Small intestine (tissue), 7 donors: ENCODE measurements at regions not wholly inside any gene's neighbourhood (a gene's known extent, or its start where the extent isn't known, plus 50 kb on each side); places are given as distances from the start of the nearest gene placed in this dataset.

Experiments
- DNase-seq, 2 donors: peaks; one replicate each; pipeline versions ENCODE4 v3.0.0 to v3.0.0-alpha.2; 2013
- FAIRE-seq: peaks from 2 replicates; lab custom pipeline; 2012; peaks lifted over from hg19 to GRCh38; lab: Jason Lieb, UNC
- H3K27ac ChIP-seq, 3 donors: one replicate each; pipeline ENCODE4 v1.5.1; 2013; ENCODE audit warnings: low read length in 2 of 3, mild to moderate bottlenecking in 2 of 3, control low read depth in 1 of 3, inconsistent platforms in 1 of 3, low read depth in 1 of 3, moderate library complexity in 1 of 3
- H3K27me3 ChIP-seq, 3 donors: one replicate each; pipeline ENCODE4 v1.6.1; 2013; ENCODE audit warnings: low read length in 3 of 3, inconsistent platforms in 1 of 3; ENCODE audit not compliant: control insufficient read depth in 3 of 3, insufficient read depth in 3 of 3
- H3K36me3 ChIP-seq, 3 donors: one replicate each; pipeline ENCODE4 v1.6.1; 2013; ENCODE audit warnings: low read length in 3 of 3, inconsistent platforms in 1 of 3, low read depth in 1 of 3, mild to moderate bottlenecking in 1 of 3, moderate library complexity in 1 of 3; ENCODE audit not compliant: control insufficient read depth in 3 of 3, insufficient read depth in 2 of 3
- H3K4me1 ChIP-seq, 3 donors: one replicate each; pipeline ENCODE4 v1.6.1; 2013; ENCODE audit warnings: low read length in 2 of 3, inconsistent platforms in 1 of 3, low read depth in 1 of 3, mild to moderate bottlenecking in 1 of 3, moderate library complexity in 1 of 3; ENCODE audit not compliant: control insufficient read depth in 3 of 3, insufficient read depth in 2 of 3
- H3K4me3 ChIP-seq, 3 donors: one replicate each; pipeline ENCODE4 v1.5.1; 2013; ENCODE audit warnings: low read length in 3 of 3, control low read depth in 1 of 3, inconsistent platforms in 1 of 3, low read depth in 1 of 3, mild to moderate bottlenecking in 1 of 3, moderate library complexity in 1 of 3
- H3K9me3 ChIP-seq, 2 donors: one replicate each; pipeline ENCODE4 v1.6.1; 2013; ENCODE audit warnings: low read depth in 1 of 2, low read length in 1 of 2; ENCODE audit not compliant: control insufficient read depth in 2 of 2, insufficient read depth in 1 of 2
- WGBS, 3 donors: extraction: QIAGEN DNeasy Blood & Tissue Kit; methylation state at CpG; one replicate each; pipeline ENCODE4 v1.1.7; 2013; 5-methylcytosine and 5-hydroxymethylcytosine counted together
- donor health status: healthy with polysubstance abuse.
- donor health status: control.
- donor health status: control.
- donor health status: Bipolar disorder and iron deficiency.
- donor health status: healthy.

DNA sequence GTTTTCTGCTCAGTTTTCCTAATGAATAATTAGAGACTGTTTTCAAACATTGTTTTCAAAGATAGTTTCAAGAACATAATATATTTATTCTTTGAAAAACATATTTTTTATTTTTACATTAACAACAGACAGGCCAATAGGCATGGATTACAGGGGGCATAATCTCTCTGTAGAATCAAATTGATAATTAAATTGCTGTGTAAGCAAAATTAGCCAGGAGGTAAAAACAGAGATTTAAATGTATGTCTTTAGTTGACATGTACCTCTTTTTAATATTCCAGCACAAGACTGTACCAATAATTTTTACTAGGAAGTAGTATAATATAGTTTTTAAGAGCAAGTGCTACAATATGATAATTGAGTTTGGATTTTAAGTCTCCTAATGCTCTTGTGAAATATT, 1444.5 kb downstream of the BRINP3 start:
- H3K27me3 ChIP-seq, result no peaks in the 10 kb centered on the region
- no peak overlapping the region for H3K4me3 ChIP-seq
- no peaks in the 10 kb centered on the region for H3K9me3 ChIP-seq
- H3K4me1 ChIP-seq, result no peaks in the 10 kb centered on the region
- H3K36me3 ChIP-seq, result no peaks in the 10 kb centered on the region
- no peak overlapping the region for H3K27ac ChIP-seq
- DNase-seq (no peak), FAIRE-seq (no peak)

DNA sequence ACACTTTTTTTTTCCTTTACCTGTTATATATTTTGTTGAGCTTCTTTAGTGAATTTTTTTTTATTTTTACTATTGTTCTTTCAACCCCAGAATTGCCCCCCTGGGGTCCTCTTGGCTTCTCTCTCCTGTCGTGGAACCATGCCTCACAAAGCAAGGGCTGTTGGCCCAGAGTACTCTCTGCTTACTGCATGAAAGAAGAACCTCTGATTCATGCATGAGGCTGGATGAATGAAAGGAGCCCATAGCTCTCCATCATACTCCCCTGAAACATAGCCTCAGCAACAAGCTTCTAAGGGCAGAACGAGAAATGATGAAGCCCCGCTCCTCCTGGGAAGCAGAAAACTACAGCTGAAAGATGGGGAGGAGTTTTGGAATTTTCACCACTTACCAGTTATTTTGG, 1441.0 kb downstream of the BRINP3 start:
- Histone ChIP-seq H3K9me3 (no peaks in the 10 kb centered on the region), H3K4me1 (no peaks in the 10 kb centered on the region), H3K27me3 (no peaks in the 10 kb centered on the region), H3K36me3 (no peaks in the 10 kb centered on the region), H3K27ac (no peak overlapping the region), H3K4me3 (no peak overlapping the region)
- FAIRE-seq (no peak), DNase-seq (no peak)
- WGBS, 3 donors, result 69 to 74% (median 71%) methylated on average over 3 of the region's 3 CpGs

GRCh38 chr1:189046127-189046526, 1431.5 kb downstream of the BRINP3 start:
- H3K9me3 ChIP-seq, result no peaks in the 10 kb centered on the region
- no peaks in the 10 kb centered on the region for H3K4me1 ChIP-seq
- no peak for FAIRE-seq
- H3K27ac ChIP-seq, result no peak overlapping the region
- H3K27me3 ChIP-seq, result no peaks in the 10 kb centered on the region
- H3K36me3 ChIP-seq, result no peaks in the 10 kb centered on the region
- DNase-seq, result no peak
- H3K4me3 ChIP-seq, result no peak overlapping the region
- WGBS, 3 donors, result 42 to 57% (median 43%) methylated on average over 2 of the region's 2 CpGs

- H3K27me3 ChIP-seq, result no peaks in the 10 kb centered on the region
- 22 to 38% (median 26%) methylated on average over 2 of the region's 2 CpGs for WGBS, 3 donors
- H3K27ac ChIP-seq, result no peak overlapping the region
- FAIRE-seq (no peak), DNase-seq (no peak)
- no peaks in the 10 kb centered on the region for H3K9me3 ChIP-seq
- no peaks in the 10 kb centered on the region for H3K36me3 ChIP-seq
- H3K4me1 ChIP-seq, result no peaks in the 10 kb centered on the region
- H3K4me3 ChIP-seq, result no peak overlapping the region
Measured at GRCh38 chr1:189084811-189085210, 1392.9 kb downstream of the BRINP3 start.

GRCh38 chr1:189103956-189104355, 1373.7 kb downstream of the BRINP3 start:
- DNase-seq (no peak), FAIRE-seq (no peak)
- H3K36me3 ChIP-seq, result no peaks in the 10 kb centered on the region
- no peak overlapping the region for H3K4me3 ChIP-seq
- no peak overlapping the region for H3K27ac ChIP-seq
- no peaks in the 10 kb centered on the region for H3K27me3 ChIP-seq
- no peaks in the 10 kb centered on the region for H3K4me1 ChIP-seq
- H3K9me3 ChIP-seq, result no peaks in the 10 kb centered on the region

GRCh38 chr1:189117072-189117770, 1360.4 kb downstream of the BRINP3 start:
- H3K27ac ChIP-seq, result no peak overlapping the region
- H3K36me3 ChIP-seq, result no peaks in the 10 kb centered on the region
- H3K4me3 ChIP-seq, result no peak overlapping the region
- WGBS, 3 donors, result 60 to 73% (median 66%) methylated on average over 4 of the region's 4 CpGs
- FAIRE-seq, result no peak
- no peaks in the 10 kb centered on the region for H3K9me3 ChIP-seq
- no peaks in the 10 kb centered on the region for H3K4me1 ChIP-seq
- no peak for DNase-seq
- H3K27me3 ChIP-seq, result no peaks in the 10 kb centered on the region

GRCh38 chr1:189121941-189122340, 1355.7 kb downstream of the BRINP3 start:
- no peak for DNase-seq
- Histone ChIP-seq H3K4me1 (no peaks in the 10 kb centered on the region), H3K9me3 (peaks cover 0 to 3% of the 10 kb centered on the region in 2 donors), H3K4me3 (no peak overlapping the region), H3K27me3 (no peaks in the 10 kb centered on the region), H3K27ac (no peak overlapping the region), H3K36me3 (no peaks in the 10 kb centered on the region)
- 42 to 70% (median 48%) methylated on average over 2 of the region's 2 CpGs for WGBS, 3 donors
- no peak for FAIRE-seq

GRCh38 chr1:189125694-189126093, 1352.0 kb downstream of the BRINP3 start:
- Histone ChIP-seq H3K36me3 (no peaks in the 10 kb centered on the region), H3K27ac (no peak overlapping the region), H3K27me3 (no peaks in the 10 kb centered on the region), H3K4me1 (no peaks in the 10 kb centered on the region), H3K4me3 (no peak overlapping the region), H3K9me3 (peaks cover 0 to 3% of the 10 kb centered on the region in 2 donors)
- WGBS, 3 donors, result 51 to 76% (median 57%) methylated on average over 2 of the region's 2 CpGs
- no peak for DNase-seq
- no peak for FAIRE-seq

GRCh38 chr1:189131576-189131975, 1346.1 kb downstream of the BRINP3 start:
- H3K27me3 ChIP-seq, result no peaks in the 10 kb centered on the region
- no peak overlapping the region for H3K27ac ChIP-seq
- H3K4me3 ChIP-seq, result no peak overlapping the region
- FAIRE-seq, result no peak
- WGBS, 3 donors, result 83 to 94% (median 85%) methylated on average over 3 of the region's 3 CpGs
- H3K4me1 ChIP-seq, result no peaks in the 10 kb centered on the region
- no peaks in the 10 kb centered on the region for H3K9me3 ChIP-seq
- H3K36me3 ChIP-seq, result no peaks in the 10 kb centered on the region
- no peak for DNase-seq
